IPS-NIHi7 (cell line): ENCODE measurements at regions not wholly inside any gene's neighbourhood (a gene's known extent, or its start where the extent isn't known, plus 50 kb on each side); places are given as distances from the start of the nearest gene placed in this dataset.
"Not testable (repeated sequence)": the region's sequence is repeated elsewhere in the genome, so short reads cannot be mapped to it uniquely, and the experiment has no call there.

Experiments
- DNase-seq: peaks from one replicate; pipeline ENCODE4 v3.0.0; 2012; ENCODE audit warnings: mixed read lengths; ENCODE audit errors: extremely low spot score

GRCh38 chr17:72175787-72176515 is 55.1 kb downstream of the SOX9 start:
- no peak for DNase-seq

- no peak for DNase-seq
Observed at GRCh38 chr17:72176516-72176851, 55.7 kb downstream of the SOX9 start.

- DNase-seq = no peak
Observed at GRCh38 chr17:72176951-72177660, 56.3 kb downstream of the SOX9 start.

- no peak for DNase-seq
Observed at GRCh38 chr17:72177738-72178137, 56.9 kb downstream of the SOX9 start.

GRCh38 chr17:72182371-72182873 is 61.6 kb downstream of the SOX9 start:
- DNase-seq = peak; percentile 35

- DNase-seq = no peak
Observed at GRCh38 chr17:72183194-72183685, 62.4 kb downstream of the SOX9 start.

- no peak for DNase-seq
Observed at GRCh38 chr17:72184805-72185204, 64.0 kb downstream of the SOX9 start.

GRCh38 chr17:72185564-72185963 is 64.7 kb downstream of the SOX9 start:
- no peak for DNase-seq

GRCh38 chr17:72187556-72187955 is 66.7 kb downstream of the SOX9 start:
- no peak for DNase-seq

- no peak for DNase-seq
Observed at GRCh38 chr17:72188801-72189200, 68.0 kb downstream of the SOX9 start.

GRCh38 chr17:72189768-72190593 is 69.2 kb downstream of the SOX9 start:
- DNase-seq = no peak

GRCh38 chr17:72191356-72191755 is 70.5 kb downstream of the SOX9 start:
- no peak for DNase-seq

GRCh38 chr17:72191921-72192799 is 71.3 kb downstream of the SOX9 start:
- no peak for DNase-seq

- DNase-seq = no peak
Observed at GRCh38 chr17:72192800-72193192, 72.0 kb downstream of the SOX9 start.

- no peak for DNase-seq
Observed at GRCh38 chr17:72193391-72194106, 72.7 kb downstream of the SOX9 start.

- DNase-seq = not testable (repeated sequence)
Observed at GRCh38 chr17:72194107-72194440, 73.3 kb downstream of the SOX9 start.

- DNase-seq = no peak
Observed at GRCh38 chr17:72199256-72199655, 78.4 kb downstream of the SOX9 start.

GRCh38 chr17:72204742-72205141 is 83.9 kb downstream of the SOX9 start:
- DNase-seq = no peak

GRCh38 chr17:72205357-72205756 is 84.5 kb downstream of the SOX9 start:
- DNase-seq = no peak

GRCh38 chr17:72205822-72206221 is 85.0 kb downstream of the SOX9 start:
- DNase-seq = no peak

GRCh38 chr17:72206376-72206775 is 85.6 kb downstream of the SOX9 start:
- no peak for DNase-seq
